ENCODE measurements at regions not wholly inside any gene's neighbourhood (a gene's known extent, or its start where the extent isn't known, plus 50 kb on each side); places are given as distances from the start of the nearest gene placed in this dataset.
"Not testable (repeated sequence)": the region's sequence is repeated elsewhere in the genome, so short reads cannot be mapped to it uniquely, and the experiment has no call there.

- Mint-ChIP-seq H3K4me1 (no peaks in the 10 kb centered on the region), H3K27ac (no peak overlapping the region), H3K36me3 (no peaks in the 10 kb centered on the region), H3K4me3 (no peak overlapping the region), H3K9me3 (peaks cover 16% of the 10 kb centered on the region)
- DNase-seq (ENCODE audit: low spot score in 2 of 2) (no peak), ATAC-seq (no peak)
Measured at GRCh38 chr4:137370679-137371078, 161.6 kb downstream of the PCDH18 start.

- no peak overlapping the region for H3K4me3 Mint-ChIP-seq
- DNase-seq (ENCODE audit: low spot score in 2 of 2) (no peak), ATAC-seq (no peak)
- H3K27ac Mint-ChIP-seq, result no peak overlapping the region
- H3K9me3 Mint-ChIP-seq, result peaks cover 20% of the 10 kb centered on the region
- H3K36me3 Mint-ChIP-seq, result no peaks in the 10 kb centered on the region
- H3K4me1 Mint-ChIP-seq, result no peaks in the 10 kb centered on the region
Measured at GRCh38 chr4:137370206-137370633, 162.1 kb downstream of the PCDH18 start.

GRCh38 chr4:137367620-137368019 lies 164.7 kb downstream of the PCDH18 start:
- ATAC-seq (no peak), DNase-seq (ENCODE audit: low spot score in 2 of 2) (no peak)
- Mint-ChIP-seq H3K4me3 (no peak overlapping the region), H3K27ac (no peak overlapping the region), H3K9me3 (peaks cover 16% of the 10 kb centered on the region), H3K4me1 (no peaks in the 10 kb centered on the region), H3K36me3 (no peaks in the 10 kb centered on the region)

GRCh38 chr4:137363496-137363895 lies 168.8 kb downstream of the PCDH18 start:
- Mint-ChIP-seq H3K27ac (no peak overlapping the region), H3K9me3 (peaks cover 12% of the 10 kb centered on the region), H3K4me3 (no peak overlapping the region), H3K4me1 (no peaks in the 10 kb centered on the region), H3K36me3 (no peaks in the 10 kb centered on the region)
- ATAC-seq (no peak), DNase-seq (ENCODE audit: low spot score in 2 of 2) (no peak)

GRCh38 chr4:137361756-137362470 lies 170.4 kb downstream of the PCDH18 start:
- Mint-ChIP-seq H3K4me3 (no peak overlapping the region), H3K36me3 (no peaks in the 10 kb centered on the region), H3K27ac (no peak overlapping the region), H3K4me1 (no peaks in the 10 kb centered on the region), H3K9me3 (peaks cover 15% of the 10 kb centered on the region)
- no peak for DNase-seq (ENCODE audit: low spot score in 2 of 2)
- ATAC-seq, result no peak

GRCh38 chr4:137360761-137361160 lies 171.5 kb downstream of the PCDH18 start:
- Mint-ChIP-seq H3K27ac (no peak overlapping the region), H3K4me3 (no peak overlapping the region), H3K9me3 (peaks cover 18% of the 10 kb centered on the region), H3K36me3 (no peaks in the 10 kb centered on the region), H3K4me1 (no peaks in the 10 kb centered on the region)
- no peak for ATAC-seq
- DNase-seq (ENCODE audit: low spot score in 2 of 2), result no peak

- Mint-ChIP-seq H3K4me3 (no peak overlapping the region), H3K36me3 (no peaks in the 10 kb centered on the region), H3K9me3 (peaks cover 15% of the 10 kb centered on the region), H3K4me1 (no peaks in the 10 kb centered on the region), H3K27ac (no peak overlapping the region)
- no peak for ATAC-seq
- no peak for DNase-seq (ENCODE audit: low spot score in 2 of 2)
Measured at GRCh38 chr4:137359691-137360315, 172.5 kb downstream of the PCDH18 start.

GRCh38 chr4:137354562-137354961 lies 177.7 kb downstream of the PCDH18 start:
- not testable (repeated sequence) for H3K4me1 Mint-ChIP-seq; H3K4me3 Mint-ChIP-seq; DNase-seq (ENCODE audit: low spot score in 2 of 2); ATAC-seq; H3K36me3 Mint-ChIP-seq; H3K27ac Mint-ChIP-seq
- H3K9me3 Mint-ChIP-seq, result peaks cover 20% of the 10 kb centered on the region

GRCh38 chr4:137347371-137347770 lies 184.9 kb downstream of the PCDH18 start:
- no peak for DNase-seq (ENCODE audit: low spot score in 2 of 2)
- Mint-ChIP-seq H3K9me3 (no peaks in the 10 kb centered on the region), H3K27ac (no peak overlapping the region), H3K4me1 (no peaks in the 10 kb centered on the region), H3K4me3 (no peak overlapping the region), H3K36me3 (no peaks in the 10 kb centered on the region)
- ATAC-seq, result no peak

- H3K27ac Mint-ChIP-seq, result no peak overlapping the region
Measured at GRCh38 chr4:137345597-137345996, 186.7 kb downstream of the PCDH18 start.

GRCh38 chr4:137343221-137343620 lies 189.1 kb downstream of the PCDH18 start:
- H3K9me3 Mint-ChIP-seq, result peaks cover 4% of the 10 kb centered on the region
- DNase-seq (ENCODE audit: low spot score in 2 of 2) (no peak), ATAC-seq (no peak)
- H3K27ac Mint-ChIP-seq, result no peak overlapping the region
- no peak overlapping the region for H3K4me3 Mint-ChIP-seq
- no peaks in the 10 kb centered on the region for H3K4me1 Mint-ChIP-seq
- no peaks in the 10 kb centered on the region for H3K36me3 Mint-ChIP-seq

More at GRCh38 chr4:137345597-137345996, 186.7 kb downstream of the PCDH18 start:
- no peaks in the 10 kb centered on the region for H3K4me1 Mint-ChIP-seq
- no peaks in the 10 kb centered on the region for H3K36me3 Mint-ChIP-seq
- ATAC-seq (no peak), DNase-seq (ENCODE audit: low spot score in 2 of 2) (no peak)
- H3K4me3 Mint-ChIP-seq, result no peak overlapping the region
- H3K9me3 Mint-ChIP-seq, result no peaks in the 10 kb centered on the region

GRCh38 chr4:137333031-137333430 lies 199.3 kb downstream of the PCDH18 start:
- peaks cover 19% of the 10 kb centered on the region for H3K9me3 Mint-ChIP-seq
- ATAC-seq, result no peak

GRCh38 chr4:137312257-137312656 lies 220.0 kb downstream of the PCDH18 start:
- H3K36me3 Mint-ChIP-seq, result no peaks in the 10 kb centered on the region
- no peaks in the 10 kb centered on the region for H3K4me1 Mint-ChIP-seq
- no peak for DNase-seq (ENCODE audit: low spot score in 2 of 2)
- H3K27ac Mint-ChIP-seq, result no peak overlapping the region
- ATAC-seq, result no peak
- H3K9me3 Mint-ChIP-seq, result no peaks in the 10 kb centered on the region
- H3K4me3 Mint-ChIP-seq, result no peak overlapping the region

More at GRCh38 chr4:137333031-137333430, 199.3 kb downstream of the PCDH18 start:
- DNase-seq (ENCODE audit: low spot score in 2 of 2), result no peak
- H3K27ac Mint-ChIP-seq, result no peak overlapping the region
- no peak overlapping the region for H3K4me3 Mint-ChIP-seq
- no peaks in the 10 kb centered on the region for H3K36me3 Mint-ChIP-seq
- H3K4me1 Mint-ChIP-seq, result no peaks in the 10 kb centered on the region

- Mint-ChIP-seq H3K36me3 (no peaks in the 10 kb centered on the region), H3K27ac (no peak overlapping the region), H3K4me3 (no peak overlapping the region), H3K4me1 (no peaks in the 10 kb centered on the region), H3K9me3 (no peaks in the 10 kb centered on the region)
- ATAC-seq (no peak), DNase-seq (ENCODE audit: low spot score in 2 of 2) (no peak)
Measured at GRCh38 chr4:137310593-137311490, 221.5 kb downstream of the PCDH18 start.

- ATAC-seq (no peak), DNase-seq (ENCODE audit: low spot score in 2 of 2) (no peak)
- no peaks in the 10 kb centered on the region for H3K9me3 Mint-ChIP-seq
- no peaks in the 10 kb centered on the region for H3K36me3 Mint-ChIP-seq
- no peak overlapping the region for H3K4me3 Mint-ChIP-seq
- no peak overlapping the region for H3K27ac Mint-ChIP-seq
- no peaks in the 10 kb centered on the region for H3K4me1 Mint-ChIP-seq
Measured at GRCh38 chr4:137310166-137310565, 222.1 kb downstream of the PCDH18 start.

All from stimulated activated effector memory CD8-positive, alpha-beta T cell treated with anti-CD3 and anti-CD28 coated beads, Interleukin-12 subunit alpha, Interleukin-12 subunit beta, amount 100 ng/mL, for 72 hours (primary cell).